Type B pancreatic cell (in vitro differentiated cells): ENCODE measurements at regions not wholly inside any gene's neighbourhood (a gene's known extent, or its start where the extent isn't known, plus 50 kb on each side); places are given as distances from the start of the nearest gene placed in this dataset.
A peak's percentile ranks its signal among the peaks of the same experiment; 100 is the strongest.

ENCODE experiments used
- DNase-seq: peaks from one replicate; pipeline ENCODE4 v3.0.0; 2021; ENCODE audit warnings: mixed read lengths; ENCODE audit not compliant: unreplicated experiment; ENCODE audit errors: extremely low spot score
- H3K27ac Mint-ChIP-seq: 2 replicates; pipeline ENCODE4 v1.8.0; 2021; ENCODE audit warnings: mild to moderate bottlenecking, mixed read lengths
- H3K27me3 Mint-ChIP-seq: 2 replicates; pipeline ENCODE4 v1.8.0; 2021; ENCODE audit warnings: mixed read lengths
- H3K36me3 Mint-ChIP-seq: 2 replicates; pipeline ENCODE4 v1.8.0; 2021; ENCODE audit warnings: mixed read lengths
- H3K4me1 Mint-ChIP-seq: one replicate; pipeline ENCODE4 v1.8.0; 2021; ENCODE audit warnings: mixed read lengths; ENCODE audit not compliant: unreplicated experiment
- H3K4me3 Mint-ChIP-seq: 2 replicates; pipeline ENCODE4 v1.8.0; 2021; ENCODE audit warnings: mild to moderate bottlenecking, mixed read lengths
- H3K9me3 Mint-ChIP-seq: 2 replicates; pipeline ENCODE4 v1.8.0; 2021; ENCODE audit warnings: mixed read lengths
- TF ChIP-seq, protein P1 (sequence below): fragments of 200-600 bp; sonication (generic); conservative IDR thresholded peaks from 2 replicates; pipeline ENCODE4 v1.5.0; 2021; ENCODE audit warnings: antibody characterized with exemption, mild to moderate bottlenecking

DNA sequence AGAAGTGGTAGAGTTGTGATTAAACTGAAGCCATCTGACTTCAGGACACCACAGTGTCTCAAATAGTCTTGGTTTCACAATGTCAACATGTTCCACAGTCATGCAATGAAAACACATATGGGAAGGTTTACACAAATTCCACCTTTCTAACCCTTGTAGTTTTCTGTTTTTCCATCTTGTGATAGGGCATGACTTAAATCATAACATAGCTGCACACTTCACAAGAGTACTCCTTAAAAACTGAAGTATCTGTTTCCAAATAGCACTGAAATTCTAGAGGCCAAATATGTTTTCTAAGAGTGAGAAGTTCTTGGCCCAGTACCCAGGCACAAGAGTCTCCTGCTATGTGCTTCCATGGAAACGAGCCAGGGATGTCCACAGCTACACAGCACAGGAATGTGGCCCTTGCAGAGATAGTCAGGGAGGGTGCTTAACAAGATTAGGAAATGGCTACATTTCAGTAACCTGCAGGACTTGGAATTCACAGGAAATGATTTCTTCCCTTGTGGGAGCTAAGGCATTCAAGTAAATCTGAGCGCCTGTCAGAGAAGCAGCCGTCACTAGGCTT lies 269.1 kb downstream of the NDFIP2 start:
- no peaks in the 10 kb centered on the region for H3K27me3 Mint-ChIP-seq
- TF ChIP-seq, protein P1, sequence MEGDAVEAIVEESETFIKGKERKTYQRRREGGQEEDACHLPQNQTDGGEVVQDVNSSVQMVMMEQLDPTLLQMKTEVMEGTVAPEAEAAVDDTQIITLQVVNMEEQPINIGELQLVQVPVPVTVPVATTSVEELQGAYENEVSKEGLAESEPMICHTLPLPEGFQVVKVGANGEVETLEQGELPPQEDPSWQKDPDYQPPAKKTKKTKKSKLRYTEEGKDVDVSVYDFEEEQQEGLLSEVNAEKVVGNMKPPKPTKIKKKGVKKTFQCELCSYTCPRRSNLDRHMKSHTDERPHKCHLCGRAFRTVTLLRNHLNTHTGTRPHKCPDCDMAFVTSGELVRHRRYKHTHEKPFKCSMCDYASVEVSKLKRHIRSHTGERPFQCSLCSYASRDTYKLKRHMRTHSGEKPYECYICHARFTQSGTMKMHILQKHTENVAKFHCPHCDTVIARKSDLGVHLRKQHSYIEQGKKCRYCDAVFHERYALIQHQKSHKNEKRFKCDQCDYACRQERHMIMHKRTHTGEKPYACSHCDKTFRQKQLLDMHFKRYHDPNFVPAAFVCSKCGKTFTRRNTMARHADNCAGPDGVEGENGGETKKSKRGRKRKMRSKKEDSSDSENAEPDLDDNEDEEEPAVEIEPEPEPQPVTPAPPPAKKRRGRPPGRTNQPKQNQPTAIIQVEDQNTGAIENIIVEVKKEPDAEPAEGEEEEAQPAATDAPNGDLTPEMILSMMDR, result no peak
- DNase-seq, result no peak
- H3K9me3 Mint-ChIP-seq, result peaks cover 11% of the 10 kb centered on the region
- no peak overlapping the region for H3K4me3 Mint-ChIP-seq
- H3K27ac Mint-ChIP-seq, result peak overlapping the region; percentile 9
- peaks cover 5% of the 10 kb centered on the region for H3K36me3 Mint-ChIP-seq
- H3K4me1 Mint-ChIP-seq, result peaks cover 23% of the 10 kb centered on the region

DNA sequence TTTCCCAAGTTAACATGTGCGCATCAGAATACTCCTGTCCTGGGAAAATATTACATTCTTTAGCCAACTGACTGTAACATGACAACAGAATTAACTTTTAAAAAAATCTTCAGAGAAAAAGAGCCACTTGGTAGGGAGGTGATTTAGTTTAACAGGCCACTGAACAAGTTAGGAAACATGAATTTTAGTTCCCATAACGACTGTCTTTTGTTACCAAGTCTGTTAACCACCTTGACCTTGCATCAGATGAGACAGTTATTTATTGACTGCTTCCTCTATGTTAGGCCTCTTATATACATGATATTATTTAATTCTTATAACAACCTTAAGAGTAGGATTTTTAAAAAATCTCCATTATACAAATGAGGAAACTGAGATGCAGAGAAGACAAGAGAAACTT lies 268.6 kb downstream of the NDFIP2 start:
- Mint-ChIP-seq H3K27me3 (no peaks in the 10 kb centered on the region), H3K4me1 (peaks cover 23% of the 10 kb centered on the region), H3K4me3 (no peak overlapping the region), H3K27ac (no peak overlapping the region), H3K9me3 (peaks cover 11% of the 10 kb centered on the region), H3K36me3 (peaks cover 3% of the 10 kb centered on the region)
- no peak for DNase-seq
- TF ChIP-seq, protein P1, result no peak

DNA sequence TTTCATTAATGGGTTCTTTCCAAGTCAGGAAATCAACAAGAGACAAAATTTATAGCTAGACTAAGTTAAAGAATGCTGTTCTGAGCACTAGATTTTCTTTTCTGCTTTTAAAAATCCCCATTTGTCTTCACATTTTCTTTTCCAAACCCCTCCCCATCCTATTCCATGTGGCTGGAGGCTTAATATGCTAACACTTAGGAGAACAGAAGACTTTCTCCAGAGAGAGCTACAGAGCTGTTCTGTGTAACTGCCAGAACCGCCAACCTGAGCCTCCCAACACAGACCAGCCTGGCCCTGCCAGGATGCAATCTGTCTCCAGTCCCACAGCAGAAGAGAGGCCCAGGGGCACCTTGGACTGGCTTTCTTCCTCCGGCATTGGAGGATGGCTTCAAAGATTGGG lies 264.1 kb downstream of the NDFIP2 start:
- no peak for DNase-seq
- no peak overlapping the region for H3K27ac Mint-ChIP-seq
- H3K9me3 Mint-ChIP-seq, result peaks cover 11% of the 10 kb centered on the region
- no peak overlapping the region for H3K4me3 Mint-ChIP-seq
- peaks cover 3% of the 10 kb centered on the region for H3K36me3 Mint-ChIP-seq
- H3K27me3 Mint-ChIP-seq, result no peaks in the 10 kb centered on the region
- TF ChIP-seq, protein P1, result no peak
- peaks cover 22% of the 10 kb centered on the region for H3K4me1 Mint-ChIP-seq

DNA sequence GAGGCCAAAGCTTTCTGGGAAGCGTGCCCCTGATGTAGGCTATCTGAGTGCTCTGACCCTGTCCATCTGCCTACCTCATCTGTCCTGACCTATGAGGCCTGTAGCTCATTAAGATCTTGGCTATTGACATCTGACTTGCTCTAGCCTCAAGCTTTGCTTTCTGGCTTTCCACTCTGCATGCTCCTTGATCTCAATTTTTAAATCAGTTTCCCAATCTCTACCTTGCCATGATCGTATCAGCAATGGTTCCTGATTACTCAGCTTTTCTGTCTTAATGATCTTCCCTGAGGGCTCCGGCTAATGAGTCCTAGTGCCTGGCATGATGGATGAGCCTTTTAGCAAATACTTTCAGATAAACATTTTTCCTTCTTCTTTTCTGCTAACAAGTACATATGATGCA lies 262.0 kb downstream of the NDFIP2 start:
- Mint-ChIP-seq H3K4me1 (peaks cover 19% of the 10 kb centered on the region), H3K9me3 (peaks cover 11% of the 10 kb centered on the region), H3K4me3 (no peak overlapping the region), H3K27me3 (no peaks in the 10 kb centered on the region), H3K27ac (peak overlapping the region; percentile 7), H3K36me3 (peaks cover 3% of the 10 kb centered on the region)
- no peak for DNase-seq
- TF ChIP-seq, protein P1, result no peak

DNA sequence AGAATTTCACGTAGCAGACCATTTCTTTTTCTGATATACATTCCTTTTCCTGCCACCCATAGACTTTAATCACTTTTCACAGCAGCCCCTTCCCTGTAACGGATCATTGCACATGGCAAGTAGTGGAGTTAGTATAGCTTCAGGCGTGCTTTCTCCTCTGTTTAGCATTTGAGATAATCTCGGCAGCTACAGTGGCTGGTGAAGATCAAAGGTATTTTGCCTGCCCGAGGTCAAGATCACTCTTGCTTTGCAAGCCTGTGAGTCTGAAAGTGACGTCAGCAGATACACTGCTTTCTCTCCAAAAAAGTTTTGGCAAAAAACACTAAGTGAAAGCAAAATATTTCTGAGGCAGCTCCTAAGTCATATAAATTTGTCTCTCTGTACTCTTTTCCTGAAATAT lies 260.0 kb downstream of the NDFIP2 start:
- H3K27me3 Mint-ChIP-seq, result no peaks in the 10 kb centered on the region
- H3K4me1 Mint-ChIP-seq, result peaks cover 19% of the 10 kb centered on the region
- no peak for DNase-seq
- peak overlapping the region; percentile 1 for H3K4me3 Mint-ChIP-seq
- H3K9me3 Mint-ChIP-seq, result no peaks in the 10 kb centered on the region
- TF ChIP-seq, protein P1, result no peak
- H3K36me3 Mint-ChIP-seq, result no peaks in the 10 kb centered on the region
- peak overlapping the region; percentile 27 for H3K27ac Mint-ChIP-seq

DNA sequence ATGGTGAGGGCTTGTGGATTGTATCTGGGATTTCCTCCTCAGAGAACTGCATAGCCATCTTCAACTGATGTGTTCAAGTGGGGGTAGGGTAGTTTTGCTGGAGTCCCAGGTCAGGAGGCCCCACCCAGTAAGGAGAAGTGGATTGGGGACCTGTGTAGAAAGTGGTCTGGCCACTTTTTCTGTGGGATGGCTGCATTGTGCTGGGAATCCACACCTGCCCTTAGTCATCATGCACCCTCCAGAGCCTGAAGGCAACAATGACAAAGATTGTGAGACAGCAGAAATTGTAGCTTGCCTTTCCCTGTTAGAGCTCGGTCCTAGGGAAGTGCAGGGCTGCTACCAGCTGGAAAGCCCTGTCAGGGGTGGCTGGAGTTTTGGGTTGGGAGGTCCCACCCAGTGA lies 255.4 kb downstream of the NDFIP2 start:
- H3K27me3 Mint-ChIP-seq, result no peaks in the 10 kb centered on the region
- TF ChIP-seq, protein P1, result no peak

More for the DNA sequence above, 255.4 kb downstream of the NDFIP2 start:
- H3K36me3 Mint-ChIP-seq, result peaks cover 6% of the 10 kb centered on the region
- no peak overlapping the region for H3K4me3 Mint-ChIP-seq
- H3K27ac Mint-ChIP-seq, result peak overlapping the region; percentile 13
- peaks cover 10% of the 10 kb centered on the region for H3K4me1 Mint-ChIP-seq
- no peak for DNase-seq
- peaks cover 21% of the 10 kb centered on the region for H3K9me3 Mint-ChIP-seq
